HEK293T (cell line): ENCODE measurements at regions not wholly inside any gene's neighbourhood (a gene's known extent, or its start where the extent isn't known, plus 50 kb on each side); places are given as distances from the start of the nearest gene placed in this dataset.

Experiments used
- FOXM1 ChIP-seq: fragments of 450-650 bp; IDR thresholded peaks from 2 replicates; pipeline ENCODE4 v1.6.1; 2017; ENCODE audit warnings: mild to moderate bottlenecking, borderline replicate concordance
- NFRKB ChIP-seq: fragments of 450-650 bp; IDR thresholded peaks from 2 replicates; pipeline ENCODE4 v1.6.1; 2016; ENCODE audit warnings: mild to moderate bottlenecking, moderate library complexity
- SP1 ChIP-seq: fragments of 450-650 bp; IDR thresholded peaks from 2 replicates; pipeline ENCODE4 v1.6.1; 2017

DNA sequence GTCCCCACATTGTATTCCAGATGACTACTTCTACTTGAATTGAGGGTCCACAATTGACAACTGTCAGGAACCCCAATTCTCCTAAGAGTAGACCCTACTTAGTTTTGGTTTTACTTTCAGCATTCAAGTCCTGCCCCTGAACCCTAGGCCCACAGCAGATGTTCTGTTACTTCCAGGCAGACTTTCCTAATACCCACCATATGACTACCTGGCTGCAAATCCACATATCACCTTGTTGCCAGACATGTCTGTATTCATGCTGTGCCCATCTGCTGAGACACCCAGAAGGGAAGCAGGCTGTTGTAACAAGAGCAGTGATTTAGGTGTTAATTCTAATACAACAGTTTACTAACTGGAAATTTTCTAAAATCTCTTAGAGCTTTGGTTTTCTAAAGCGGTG lies 235.1 kb upstream of the CCDC54 start:
- no peak for TF ChIP-seq FOXM1
- no peak for TF ChIP-seq NFRKB
- TF ChIP-seq SP1 = no peak
